ENCODE measurements at regions not wholly inside any gene's neighbourhood (a gene's known extent, or its start where the extent isn't known, plus 50 kb on each side); places are given as distances from the start of the nearest gene placed in this dataset.
A peak's percentile ranks its signal among the peaks of the same experiment; 100 is the strongest.

DNA sequence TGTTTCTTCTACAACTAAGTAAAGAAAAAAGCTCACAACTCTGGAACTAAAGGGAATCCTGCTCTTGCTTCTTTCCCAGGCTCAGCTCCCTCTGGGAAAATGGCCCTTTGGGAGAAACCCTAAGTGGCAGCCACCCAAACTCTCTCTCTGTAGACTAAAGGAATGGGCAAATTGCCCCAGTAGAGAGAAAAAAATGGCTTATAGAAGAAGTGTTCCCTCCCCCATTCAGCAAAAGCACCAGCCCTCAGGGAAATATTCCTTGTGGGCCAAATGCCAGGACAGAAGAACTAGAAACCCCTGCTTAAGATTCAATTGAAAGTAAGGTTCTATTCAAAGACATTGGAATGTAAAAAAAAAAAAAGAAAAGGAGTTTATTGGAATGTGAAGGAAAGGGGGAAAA is 603.7 kb upstream of the ALCAM start:
- intact Hi-C loops (cut with micrococcal nuclease) = no loop called here
- ChIA-PET CTCF (ENCODE audit: partially characterized antibody) (no interaction called here), POLR2A (ENCODE audit: partially characterized antibody) (no interaction called here)
- Mint-ChIP-seq H3K9me3 (peaks cover 0 to 3% (median 0%) of the 10 kb centered on the region in 8 donors), H3K27me3 (no peaks in the 10 kb centered on the region), H3K4me3 (no peak overlapping the region), H3K36me3 (no peaks in the 10 kb centered on the region), H3K4me1 (no peaks in the 10 kb centered on the region), H3K27ac (no peak overlapping the region)
- H3K4me3 ChIP-seq (ENCODE audit: low read length in 2 of 2) = no peak overlapping the region
- H3K36me3 ChIP-seq (ENCODE audit: insufficient read depth, low read length) = no peaks in the 10 kb centered on the region
- no peaks in the 10 kb centered on the region for H3K9me3 ChIP-seq (ENCODE audit: control insufficient read depth in 1 of 2, low read length in 2 of 2)
- H3K27ac ChIP-seq (ENCODE audit: low read depth, low read length) = no peak overlapping the region
- no peaks in the 10 kb centered on the region for H3K27me3 ChIP-seq (ENCODE audit: insufficient read depth, low read length)
- no peak for DNase-seq
- H3K4me1 ChIP-seq (ENCODE audit: insufficient read depth, low read length) = no peaks in the 10 kb centered on the region

DNA sequence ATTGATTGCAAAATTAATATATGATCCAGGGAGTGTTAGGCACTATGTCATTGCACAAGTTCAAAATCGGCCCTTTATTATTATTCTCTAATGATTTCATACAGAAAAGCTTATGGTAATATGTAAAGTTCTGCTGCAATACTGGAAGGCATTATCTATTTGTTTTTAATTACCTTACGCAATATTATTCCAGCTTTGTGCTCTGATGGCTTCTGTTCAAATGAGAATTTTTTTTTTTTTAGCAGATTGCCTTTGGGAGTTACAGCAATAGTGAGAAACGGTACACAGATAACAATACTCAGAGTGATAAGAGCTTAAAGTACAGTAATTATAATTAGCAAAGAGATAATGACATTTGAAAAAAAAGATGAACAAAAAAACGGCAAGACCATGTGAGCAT is 602.2 kb upstream of the ALCAM start:
- Histone ChIP-seq H3K9me3 (ENCODE audit: control insufficient read depth in 1 of 2, low read length in 2 of 2) (no peaks in the 10 kb centered on the region), H3K36me3 (ENCODE audit: insufficient read depth, low read length) (no peaks in the 10 kb centered on the region), H3K27ac (ENCODE audit: low read depth, low read length) (no peak overlapping the region), H3K4me1 (ENCODE audit: insufficient read depth, low read length) (no peaks in the 10 kb centered on the region), H3K4me3 (ENCODE audit: low read length in 2 of 2) (no peak overlapping the region), H3K27me3 (ENCODE audit: insufficient read depth, low read length) (no peaks in the 10 kb centered on the region)
- POLR2A ChIA-PET (ENCODE audit: partially characterized antibody) = no interaction called here
- intact Hi-C loops (cut with micrococcal nuclease) = loop anchor here (1.0 kb wide), 1 partner anchor 18 kb away; no protein-coding TSS in a partner anchor
- no peaks in the 10 kb centered on the region for H3K36me3 Mint-ChIP-seq
- no peaks in the 10 kb centered on the region for H3K27me3 Mint-ChIP-seq
- no peak for DNase-seq
- H3K9me3 Mint-ChIP-seq = peaks cover 0 to 3% (median 0%) of the 10 kb centered on the region in 8 donors
- H3K27ac Mint-ChIP-seq = no peak overlapping the region
- no peak overlapping the region for H3K4me3 Mint-ChIP-seq
- CTCF ChIA-PET (ENCODE audit: partially characterized antibody) = interaction anchor here (0.9 kb wide), 1 partner anchor 10 kb away, joined by 3 read pairs; no protein-coding TSS in a partner anchor
- H3K4me1 Mint-ChIP-seq = no peaks in the 10 kb centered on the region

DNA sequence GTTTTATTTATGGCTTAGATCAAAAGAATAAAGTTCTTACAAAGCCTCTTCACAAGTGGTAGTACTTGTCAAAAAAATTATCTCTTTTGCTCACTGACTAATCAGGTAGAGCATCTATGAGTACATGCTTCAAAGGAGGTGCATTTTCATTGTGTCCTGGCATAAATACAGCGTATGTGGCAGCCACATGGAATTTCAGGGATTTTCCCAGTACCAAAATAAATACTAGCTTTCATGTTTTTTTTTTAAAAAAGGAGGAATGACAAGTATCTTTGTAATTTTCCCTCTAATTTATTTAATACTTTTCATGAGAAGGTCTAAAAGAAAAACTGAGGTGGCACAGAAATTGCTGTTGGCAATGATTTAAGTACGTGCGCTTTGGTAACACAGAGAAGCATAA is 597.8 kb upstream of the ALCAM start:
- H3K27me3 ChIP-seq (ENCODE audit: insufficient read depth, low read length) = no peaks in the 10 kb centered on the region
- H3K9me3 Mint-ChIP-seq = no peaks in the 10 kb centered on the region
- POLR2A ChIA-PET (ENCODE audit: partially characterized antibody) = no interaction called here
- no peak overlapping the region for H3K27ac Mint-ChIP-seq
- H3K36me3 Mint-ChIP-seq = no peaks in the 10 kb centered on the region
- H3K27ac ChIP-seq (ENCODE audit: low read depth, low read length) = no peak overlapping the region
- no peaks in the 10 kb centered on the region for H3K9me3 ChIP-seq (ENCODE audit: control insufficient read depth in 1 of 2, low read length in 2 of 2)
- H3K4me3 ChIP-seq (ENCODE audit: low read length in 2 of 2) = no peak overlapping the region
- DNase-seq = no peak
- H3K4me1 ChIP-seq (ENCODE audit: insufficient read depth, low read length) = no peaks in the 10 kb centered on the region
- H3K4me3 Mint-ChIP-seq = no peak overlapping the region
- peaks cover 1 to 2% of the 10 kb centered on the region in 2 donors for H3K27me3 Mint-ChIP-seq
- intact Hi-C loops (cut with micrococcal nuclease) = no loop called here
- H3K36me3 ChIP-seq (ENCODE audit: insufficient read depth, low read length) = no peaks in the 10 kb centered on the region
- H3K4me1 Mint-ChIP-seq = no peaks in the 10 kb centered on the region
- CTCF ChIA-PET (ENCODE audit: partially characterized antibody) = no interaction called here

DNA sequence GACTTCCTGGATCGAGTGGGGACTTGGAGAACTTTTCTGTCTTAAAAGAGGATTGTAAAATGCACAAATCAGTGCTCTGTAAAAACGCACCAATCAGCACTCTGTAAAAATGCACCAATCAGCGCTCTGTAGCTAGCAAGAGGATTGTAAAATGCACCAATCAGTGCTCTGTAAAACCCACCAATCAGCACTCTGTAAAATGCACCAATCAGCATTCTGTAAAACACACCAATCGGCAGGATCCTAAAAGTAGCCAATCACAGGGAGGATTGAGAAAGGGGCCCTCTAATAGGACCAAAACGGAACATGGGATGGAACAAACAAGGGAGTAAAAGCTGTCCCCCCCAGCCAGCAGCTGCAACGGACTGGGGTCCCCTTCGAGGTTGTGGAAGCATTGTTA is 587.4 kb upstream of the ALCAM start:
- CTCF ChIA-PET (ENCODE audit: partially characterized antibody) = no interaction called here
- Mint-ChIP-seq H3K4me1 (no peaks in the 10 kb centered on the region), H3K36me3 (no peaks in the 10 kb centered on the region), H3K4me3 (no peak overlapping the region), H3K27ac (no peak overlapping the region), H3K9me3 (no peaks in the 10 kb centered on the region), H3K27me3 (no peaks in the 10 kb centered on the region)
- POLR2A ChIA-PET (ENCODE audit: partially characterized antibody) = no interaction called here
- Histone ChIP-seq H3K9me3 (ENCODE audit: control insufficient read depth in 1 of 2, low read length in 2 of 2) (no peaks in the 10 kb centered on the region), H3K4me3 (ENCODE audit: low read length in 2 of 2) (no peak overlapping the region), H3K4me1 (ENCODE audit: insufficient read depth, low read length) (no peaks in the 10 kb centered on the region), H3K27ac (ENCODE audit: low read depth, low read length) (no peak overlapping the region), H3K27me3 (ENCODE audit: insufficient read depth, low read length) (no peaks in the 10 kb centered on the region), H3K36me3 (ENCODE audit: insufficient read depth, low read length) (no peaks in the 10 kb centered on the region)
- DNase-seq = no peak
- intact Hi-C loops (cut with micrococcal nuclease) = no loop called here

DNA sequence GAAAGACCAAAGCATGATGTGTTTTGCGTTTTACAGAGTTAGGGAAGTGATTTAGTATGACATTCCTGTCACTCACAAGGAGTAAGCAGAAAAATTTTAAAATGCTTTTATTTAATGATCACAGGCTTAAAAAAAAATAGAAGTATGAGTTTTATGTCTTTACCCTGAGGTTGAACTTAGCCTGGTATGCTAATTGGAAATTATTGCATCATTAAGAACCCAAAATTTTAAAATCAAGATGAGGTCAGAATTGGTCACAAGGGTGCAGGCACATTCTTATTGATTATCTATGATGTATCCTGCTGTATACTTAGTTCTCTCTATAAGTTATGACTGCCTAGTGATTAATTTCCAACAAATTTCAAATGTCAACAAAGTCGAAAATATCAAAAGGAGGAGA is 585.6 kb upstream of the ALCAM start:
- CTCF ChIA-PET (ENCODE audit: partially characterized antibody) = no interaction called here
- Histone ChIP-seq H3K4me1 (ENCODE audit: insufficient read depth, low read length) (no peaks in the 10 kb centered on the region), H3K27ac (ENCODE audit: low read depth, low read length) (no peak overlapping the region), H3K4me3 (ENCODE audit: low read length in 2 of 2) (no peak overlapping the region), H3K27me3 (ENCODE audit: insufficient read depth, low read length) (no peaks in the 10 kb centered on the region), H3K36me3 (ENCODE audit: insufficient read depth, low read length) (no peaks in the 10 kb centered on the region), H3K9me3 (ENCODE audit: control insufficient read depth in 1 of 2, low read length in 2 of 2) (no peaks in the 10 kb centered on the region)
- Mint-ChIP-seq H3K4me3 (no peak overlapping the region), H3K27ac (no peak overlapping the region), H3K36me3 (no peaks in the 10 kb centered on the region), H3K9me3 (no peaks in the 10 kb centered on the region), H3K27me3 (no peaks in the 10 kb centered on the region), H3K4me1 (no peaks in the 10 kb centered on the region)
- DNase-seq = no peak
- intact Hi-C loops (cut with micrococcal nuclease) = no loop called here
- POLR2A ChIA-PET (ENCODE audit: partially characterized antibody) = no interaction called here

DNA sequence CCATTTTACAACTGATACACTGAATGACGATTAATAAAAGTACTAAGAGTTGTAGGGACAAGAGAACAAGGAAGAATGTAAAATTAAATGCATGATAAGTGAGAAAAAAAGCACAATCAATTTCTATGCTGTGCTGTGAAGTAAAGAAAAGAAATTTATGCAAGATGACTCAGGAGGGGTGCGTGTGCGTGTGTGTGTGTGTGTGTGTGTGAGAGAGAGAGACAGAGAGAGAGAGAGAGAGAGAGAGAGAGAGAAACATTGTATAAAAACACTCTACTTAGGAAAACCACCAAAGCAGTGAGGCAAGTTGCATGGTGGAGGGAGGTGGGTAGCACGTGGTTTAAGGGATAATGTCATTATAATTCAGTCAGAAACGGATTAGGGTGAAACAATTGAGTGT is 580.8 kb upstream of the ALCAM start:
- Histone ChIP-seq H3K9me3 (ENCODE audit: control insufficient read depth in 1 of 2, low read length in 2 of 2) (no peaks in the 10 kb centered on the region), H3K27me3 (ENCODE audit: insufficient read depth, low read length) (no peaks in the 10 kb centered on the region), H3K4me1 (ENCODE audit: insufficient read depth, low read length) (no peaks in the 10 kb centered on the region), H3K36me3 (ENCODE audit: insufficient read depth, low read length) (no peaks in the 10 kb centered on the region), H3K27ac (ENCODE audit: low read depth, low read length) (no peak overlapping the region), H3K4me3 (ENCODE audit: low read length in 2 of 2) (no peak overlapping the region)
- Mint-ChIP-seq H3K4me1 (no peaks in the 10 kb centered on the region), H3K36me3 (no peaks in the 10 kb centered on the region), H3K27me3 (no peaks in the 10 kb centered on the region), H3K9me3 (no peaks in the 10 kb centered on the region), H3K27ac (no peak overlapping the region), H3K4me3 (no peak overlapping the region)
- CTCF ChIA-PET (ENCODE audit: partially characterized antibody) = no interaction called here
- DNase-seq = no peak
- intact Hi-C loops (cut with micrococcal nuclease) = no loop called here
- POLR2A ChIA-PET (ENCODE audit: partially characterized antibody) = no interaction called here

DNA sequence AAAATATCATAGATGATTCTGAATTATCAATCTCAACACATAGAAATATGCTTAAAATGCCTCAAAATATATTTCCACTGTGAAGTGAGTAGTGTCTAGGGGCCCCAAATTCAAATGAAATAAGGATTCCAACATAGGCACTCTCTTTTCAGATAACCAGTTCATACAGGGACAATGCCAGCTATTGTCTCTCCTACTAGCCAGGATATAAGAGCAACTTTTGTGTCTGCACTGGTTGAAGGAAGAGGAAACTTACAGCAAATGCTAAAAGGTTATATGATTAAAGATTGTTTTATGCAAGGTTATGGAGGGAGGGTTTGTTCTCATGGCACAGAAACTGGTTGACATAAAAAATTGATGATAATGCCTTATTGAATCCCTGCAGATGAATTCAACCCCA is 579.4 kb upstream of the ALCAM start:
- Mint-ChIP-seq H3K27ac (no peak overlapping the region), H3K4me3 (no peak overlapping the region), H3K4me1 (no peaks in the 10 kb centered on the region), H3K27me3 (no peaks in the 10 kb centered on the region), H3K36me3 (no peaks in the 10 kb centered on the region), H3K9me3 (no peaks in the 10 kb centered on the region)
- Histone ChIP-seq H3K27ac (ENCODE audit: low read depth, low read length) (no peak overlapping the region), H3K4me3 (ENCODE audit: low read length in 2 of 2) (no peak overlapping the region), H3K36me3 (ENCODE audit: insufficient read depth, low read length) (no peaks in the 10 kb centered on the region), H3K4me1 (ENCODE audit: insufficient read depth, low read length) (no peaks in the 10 kb centered on the region), H3K9me3 (ENCODE audit: control insufficient read depth in 1 of 2, low read length in 2 of 2) (no peaks in the 10 kb centered on the region), H3K27me3 (ENCODE audit: insufficient read depth, low read length) (no peaks in the 10 kb centered on the region)
- CTCF ChIA-PET (ENCODE audit: partially characterized antibody) = no interaction called here
- intact Hi-C loops (cut with micrococcal nuclease) = no loop called here
- POLR2A ChIA-PET (ENCODE audit: partially characterized antibody) = no interaction called here
- no peak for DNase-seq

DNA sequence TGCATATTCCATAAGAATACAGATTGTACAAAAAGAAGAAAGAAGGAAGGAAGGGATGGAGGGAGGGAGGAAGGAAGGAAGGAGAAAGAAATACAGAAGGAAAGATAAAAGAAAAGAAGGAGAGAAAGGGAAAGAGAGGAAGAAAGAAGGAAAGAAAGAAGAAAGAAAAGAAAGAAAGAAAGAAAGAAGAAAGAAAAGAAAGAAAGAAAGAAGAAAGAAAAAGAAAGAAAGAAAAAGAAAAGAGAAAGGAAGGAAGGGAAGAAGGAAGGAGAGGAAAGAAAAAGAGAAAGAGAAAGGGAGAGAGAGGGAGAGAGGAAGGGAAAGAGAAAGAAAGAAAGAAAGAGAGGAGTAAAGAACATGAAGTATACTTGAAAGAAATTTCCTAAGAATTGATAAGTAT is 577.9 kb upstream of the ALCAM start:
- Mint-ChIP-seq H3K36me3 (no peaks in the 10 kb centered on the region), H3K4me1 (no peaks in the 10 kb centered on the region), H3K27me3 (no peaks in the 10 kb centered on the region), H3K27ac (peak overlapping the region in 1 of 7 donors; percentile 68), H3K4me3 (no peak overlapping the region), H3K9me3 (no peaks in the 10 kb centered on the region)
- POLR2A ChIA-PET (ENCODE audit: partially characterized antibody) = no interaction called here
- Histone ChIP-seq H3K36me3 (ENCODE audit: insufficient read depth, low read length) (no peaks in the 10 kb centered on the region), H3K4me3 (ENCODE audit: low read length in 2 of 2) (no peak overlapping the region), H3K4me1 (ENCODE audit: insufficient read depth, low read length) (no peaks in the 10 kb centered on the region), H3K27ac (ENCODE audit: low read depth, low read length) (no peak overlapping the region), H3K9me3 (ENCODE audit: control insufficient read depth in 1 of 2, low read length in 2 of 2) (no peaks in the 10 kb centered on the region), H3K27me3 (ENCODE audit: insufficient read depth, low read length) (no peaks in the 10 kb centered on the region)
- DNase-seq = no peak
- CTCF ChIA-PET (ENCODE audit: partially characterized antibody) = no interaction called here
- intact Hi-C loops (cut with micrococcal nuclease) = no loop called here
